ENCODE measurements at regions not wholly inside any gene's neighbourhood (a gene's known extent, or its start where the extent isn't known, plus 50 kb on each side); places are given as distances from the start of the nearest gene placed in this dataset.

DNA sequence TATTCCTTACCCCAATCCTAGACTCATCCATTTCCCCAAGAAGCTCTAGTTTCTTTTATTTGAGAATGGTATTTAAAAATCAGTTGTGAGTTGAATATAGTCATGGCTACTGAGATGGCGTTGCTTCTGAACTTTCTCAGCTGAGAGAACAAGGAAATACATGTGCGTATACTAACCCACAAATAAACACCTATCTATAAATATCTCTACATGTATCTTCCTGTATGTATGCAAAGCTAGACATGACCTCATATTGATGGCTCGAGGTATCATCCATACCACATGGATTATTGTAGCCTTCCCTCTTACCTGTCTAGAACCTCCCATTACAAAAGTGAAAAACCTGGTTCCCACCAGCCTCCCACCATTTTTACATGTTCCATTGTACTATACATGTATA, 141.0 kb downstream of the UFM1 start:
- no peak overlapping the region for H3K27ac ChIP-seq (ENCODE audit: low read length)
- no peaks in the 10 kb centered on the region for H3K9me2 ChIP-seq (replicated peaks; ENCODE audit: insufficient read depth, low read length)
- H3K27me3 ChIP-seq (ENCODE audit: low read length) = no peaks in the 10 kb centered on the region
- no peaks in the 10 kb centered on the region for H3K79me2 ChIP-seq (ENCODE audit: low read length)
- H3K9ac ChIP-seq (ENCODE audit: low read length) = no peak overlapping the region
- H3K4me2 ChIP-seq (ENCODE audit: low read depth, low read length, poor library complexity, severe bottlenecking) = no peak overlapping the region
- H3K36me3 ChIP-seq (ENCODE audit: insufficient read depth, low read length) = no peaks in the 10 kb centered on the region
- no peak for DNase-seq
- H3K4me3 ChIP-seq (ENCODE audit: low read length) = no peak overlapping the region
- no peaks in the 10 kb centered on the region for H3K9me3 ChIP-seq (ENCODE audit: low read length)
- H3K4me1 ChIP-seq (ENCODE audit: low read length) = no peaks in the 10 kb centered on the region
- H4K20me1 ChIP-seq (ENCODE audit: insufficient read depth, low read depth, low read length) = no peaks in the 10 kb centered on the region
- no peak overlapping the region for H2AFZ ChIP-seq (ENCODE audit: low read length)

DNA sequence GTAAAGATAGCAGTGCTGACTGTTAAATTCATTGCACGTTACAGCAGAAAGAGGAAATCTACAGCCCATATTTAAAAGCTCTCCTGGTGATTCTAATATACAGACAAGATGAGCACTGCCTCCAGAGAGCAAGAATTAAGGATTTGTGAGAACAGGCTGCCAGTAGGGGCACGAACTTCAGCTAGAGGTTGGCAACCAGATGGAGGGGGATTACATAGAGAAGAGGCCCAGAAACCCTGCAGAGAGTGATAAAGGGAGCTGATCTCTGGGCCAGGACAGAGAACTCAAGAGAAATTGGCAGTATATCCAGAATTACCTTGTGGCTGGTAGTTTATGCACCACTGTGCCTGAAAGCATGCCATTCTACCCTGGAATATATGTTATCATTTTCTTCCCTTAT, 144.8 kb downstream of the UFM1 start:
- H3K36me3 ChIP-seq (ENCODE audit: insufficient read depth, low read length) = no peaks in the 10 kb centered on the region

GRCh38 chr13:38496917-38497316, 147.3 kb downstream of the UFM1 start:
- H3K27me3 ChIP-seq (ENCODE audit: low read length) = no peaks in the 10 kb centered on the region
- no peaks in the 10 kb centered on the region; the same call in 1 of the 2 replicates for H3K9me3 ChIP-seq (ENCODE audit: low read length)
- no peak overlapping the region for H3K9ac ChIP-seq (ENCODE audit: low read length)
- no peak for DNase-seq
- no peaks in the 10 kb centered on the region for H3K9me2 ChIP-seq (replicated peaks; ENCODE audit: insufficient read depth, low read length)
- H3K36me3 ChIP-seq (ENCODE audit: insufficient read depth, low read length) = no peaks in the 10 kb centered on the region
- no peak overlapping the region for H2AFZ ChIP-seq (ENCODE audit: low read length)
- no peak overlapping the region for H3K27ac ChIP-seq (ENCODE audit: low read length)
- H3K79me2 ChIP-seq (ENCODE audit: low read length) = no peaks in the 10 kb centered on the region
- H4K20me1 ChIP-seq (ENCODE audit: insufficient read depth, low read depth, low read length) = no peaks in the 10 kb centered on the region
- no peaks in the 10 kb centered on the region for H3K4me1 ChIP-seq (ENCODE audit: low read length)
- H3K4me3 ChIP-seq (ENCODE audit: low read length) = no peak overlapping the region
- H3K4me2 ChIP-seq (ENCODE audit: low read depth, low read length, poor library complexity, severe bottlenecking) = no peak overlapping the region

More for the DNA sequence above, 144.8 kb downstream of the UFM1 start:
- no peak overlapping the region for H3K9ac ChIP-seq (ENCODE audit: low read length)
- H3K4me2 ChIP-seq (ENCODE audit: low read depth, low read length, poor library complexity, severe bottlenecking) = no peak overlapping the region
- H3K79me2 ChIP-seq (ENCODE audit: low read length) = no peaks in the 10 kb centered on the region
- no peaks in the 10 kb centered on the region for H3K4me1 ChIP-seq (ENCODE audit: low read length)
- no peaks in the 10 kb centered on the region for H3K27me3 ChIP-seq (ENCODE audit: low read length)
- no peaks in the 10 kb centered on the region for H3K9me2 ChIP-seq (replicated peaks; ENCODE audit: insufficient read depth, low read length)
- DNase-seq = no peak
- no peaks in the 10 kb centered on the region for H3K9me3 ChIP-seq (ENCODE audit: low read length)
- H2AFZ ChIP-seq (ENCODE audit: low read length) = no peak overlapping the region
- H3K27ac ChIP-seq (ENCODE audit: low read length) = no peak overlapping the region
- H3K4me3 ChIP-seq (ENCODE audit: low read length) = no peak overlapping the region
- no peaks in the 10 kb centered on the region for H4K20me1 ChIP-seq (ENCODE audit: insufficient read depth, low read depth, low read length)

DNA sequence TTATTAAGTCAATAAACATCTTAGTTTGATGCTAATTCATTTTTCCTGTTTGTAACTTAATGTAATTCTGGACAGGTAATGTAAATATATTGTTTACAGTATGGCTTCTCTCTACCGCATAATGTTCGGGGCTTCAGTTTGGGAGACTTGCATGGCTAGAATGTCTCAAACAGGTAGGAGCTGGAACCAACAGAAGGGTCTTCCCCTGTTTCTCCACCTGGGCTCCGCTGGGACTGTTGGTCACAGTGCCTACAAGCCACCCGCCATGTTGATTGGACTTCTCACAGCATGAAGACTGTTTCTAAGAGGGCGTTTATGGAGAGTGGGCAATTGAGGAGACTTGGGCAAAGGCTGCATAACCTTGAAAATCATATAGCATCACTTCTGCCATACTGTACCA, 148.6 kb downstream of the UFM1 start:
- H3K4me1 ChIP-seq (ENCODE audit: low read length) = no peaks in the 10 kb centered on the region
- no peak overlapping the region for H2AFZ ChIP-seq (ENCODE audit: low read length)
- no peak overlapping the region for H3K4me3 ChIP-seq (ENCODE audit: low read length)
- no peaks in the 10 kb centered on the region for H3K9me2 ChIP-seq (replicated peaks; ENCODE audit: insufficient read depth, low read length)
- H3K36me3 ChIP-seq (ENCODE audit: insufficient read depth, low read length) = no peaks in the 10 kb centered on the region
- no peaks in the 10 kb centered on the region for H3K27me3 ChIP-seq (ENCODE audit: low read length)
- no peak overlapping the region for H3K4me2 ChIP-seq (ENCODE audit: low read depth, low read length, poor library complexity, severe bottlenecking)
- no peaks in the 10 kb centered on the region for H3K79me2 ChIP-seq (ENCODE audit: low read length)
- H3K9ac ChIP-seq (ENCODE audit: low read length) = no peak overlapping the region
- H4K20me1 ChIP-seq (ENCODE audit: insufficient read depth, low read depth, low read length) = no peaks in the 10 kb centered on the region
- no peaks in the 10 kb centered on the region; the same call in 1 of the 2 replicates for H3K9me3 ChIP-seq (ENCODE audit: low read length)
- no peak for DNase-seq
- no peak overlapping the region for H3K27ac ChIP-seq (ENCODE audit: low read length)

DNA sequence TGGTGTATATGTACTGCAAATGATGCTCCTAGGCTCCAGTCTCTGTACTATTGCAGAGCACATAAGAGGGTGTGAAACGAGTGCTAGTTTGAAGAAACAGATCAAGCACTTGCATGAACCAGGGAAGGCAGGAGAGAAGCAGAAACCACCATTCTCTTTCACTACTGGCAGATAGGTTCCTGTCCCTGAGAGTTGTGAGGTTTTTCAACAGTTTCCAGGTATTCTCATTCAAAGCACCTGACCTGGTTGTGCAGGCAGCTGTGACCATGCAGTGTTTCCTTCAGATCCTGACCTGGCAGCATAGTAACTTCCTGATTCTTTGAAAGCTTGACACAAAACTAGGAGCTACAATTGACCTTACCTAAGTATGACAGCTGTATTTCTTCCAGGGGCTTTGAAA, 164.9 kb downstream of the UFM1 start:
- Histone ChIP-seq H3K36me3 (ENCODE audit: insufficient read depth, low read length) (no peaks in the 10 kb centered on the region), H3K9me2 (replicated peaks; ENCODE audit: insufficient read depth, low read length) (no peaks in the 10 kb centered on the region), H3K27ac (ENCODE audit: low read length) (no peak overlapping the region), H3K9me3 (ENCODE audit: low read length) (no peaks in the 10 kb centered on the region), H3K4me1 (ENCODE audit: low read length) (no peaks in the 10 kb centered on the region), H4K20me1 (ENCODE audit: insufficient read depth, low read depth, low read length) (no peaks in the 10 kb centered on the region), H3K4me3 (ENCODE audit: low read length) (no peak overlapping the region), H2AFZ (ENCODE audit: low read length) (no peak overlapping the region), H3K79me2 (ENCODE audit: low read length) (no peaks in the 10 kb centered on the region), H3K27me3 (ENCODE audit: low read length) (no peaks in the 10 kb centered on the region), H3K4me2 (ENCODE audit: low read depth, low read length, poor library complexity, severe bottlenecking) (no peak overlapping the region), H3K9ac (ENCODE audit: low read length) (no peak overlapping the region)
- DNase-seq = no peak

DNA sequence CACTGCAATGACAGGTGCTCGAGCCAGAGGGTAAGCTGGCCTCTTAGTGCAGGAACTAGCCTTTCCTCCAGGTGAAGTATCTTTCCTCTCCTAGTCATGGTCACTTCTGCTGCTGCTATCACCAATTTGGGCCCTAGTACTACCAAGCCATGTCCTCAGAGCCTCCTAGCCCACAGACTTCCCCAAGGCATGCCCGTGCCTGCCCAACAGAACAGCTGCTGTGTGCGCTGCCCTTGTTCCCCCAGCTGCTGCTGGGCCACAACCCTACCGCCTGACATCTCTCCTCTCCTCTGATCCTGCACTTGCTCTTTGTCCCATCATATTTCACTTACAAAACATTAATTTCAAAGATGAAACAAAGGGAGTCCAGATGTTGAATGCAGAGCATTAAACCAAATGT, 168.5 kb upstream of the FREM2 start:
- Histone ChIP-seq H4K20me1 (ENCODE audit: insufficient read depth, low read depth, low read length) (no peaks in the 10 kb centered on the region), H3K4me2 (ENCODE audit: low read depth, low read length, poor library complexity, severe bottlenecking) (no peak overlapping the region), H3K9ac (ENCODE audit: low read length) (no peak overlapping the region), H3K79me2 (ENCODE audit: low read length) (no peaks in the 10 kb centered on the region), H3K27ac (ENCODE audit: low read length) (no peak overlapping the region), H3K36me3 (ENCODE audit: insufficient read depth, low read length) (no peaks in the 10 kb centered on the region), H3K4me1 (ENCODE audit: low read length) (no peaks in the 10 kb centered on the region), H3K9me3 (ENCODE audit: low read length) (no peaks in the 10 kb centered on the region), H3K27me3 (ENCODE audit: low read length) (no peaks in the 10 kb centered on the region), H3K4me3 (ENCODE audit: low read length) (no peak overlapping the region), H3K9me2 (replicated peaks; ENCODE audit: insufficient read depth, low read length) (no peaks in the 10 kb centered on the region), H2AFZ (ENCODE audit: low read length) (no peak overlapping the region)
- DNase-seq = no peak

DNA sequence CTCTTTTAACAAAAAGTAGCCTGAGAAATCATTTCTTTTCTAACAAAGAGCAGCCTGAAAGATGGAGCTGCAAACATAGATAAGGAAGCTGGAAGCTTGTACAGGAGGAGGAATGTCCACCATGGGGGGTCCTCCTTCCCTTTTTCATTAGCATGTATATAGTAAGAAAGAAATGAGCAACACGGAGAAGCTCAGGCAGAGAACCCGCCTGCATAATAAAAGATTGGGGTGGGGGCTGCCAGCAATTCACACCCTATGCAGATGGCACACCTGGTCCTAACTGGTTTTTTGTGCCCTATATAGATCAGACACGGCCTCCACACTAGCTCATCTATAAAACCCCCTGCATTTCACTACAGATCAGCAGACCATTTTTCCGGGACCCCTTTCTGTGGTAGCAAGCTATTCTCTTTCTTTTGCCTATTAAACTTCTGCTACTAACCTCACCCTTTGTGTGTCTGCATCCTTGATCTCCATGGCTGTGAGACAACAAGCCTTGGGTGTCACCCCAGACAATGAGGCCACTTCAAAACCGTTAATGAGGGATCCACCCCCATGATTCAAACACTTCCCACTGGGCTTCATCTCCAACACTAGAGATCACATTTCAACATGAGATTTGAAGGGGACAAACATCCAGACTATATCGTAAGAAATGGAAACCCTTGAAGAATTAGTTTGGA, 167.5 kb upstream of the FREM2 start:
- Histone ChIP-seq H3K4me2 (ENCODE audit: low read depth, low read length, poor library complexity, severe bottlenecking) (no peak overlapping the region), H3K9me3 (ENCODE audit: low read length) (no peaks in the 10 kb centered on the region), H3K4me3 (ENCODE audit: low read length) (no peak overlapping the region), H3K36me3 (ENCODE audit: insufficient read depth, low read length) (no peaks in the 10 kb centered on the region), H4K20me1 (ENCODE audit: insufficient read depth, low read depth, low read length) (no peaks in the 10 kb centered on the region), H3K79me2 (ENCODE audit: low read length) (no peaks in the 10 kb centered on the region), H3K27me3 (ENCODE audit: low read length) (no peaks in the 10 kb centered on the region), H3K27ac (ENCODE audit: low read length) (no peak overlapping the region), H2AFZ (ENCODE audit: low read length) (no peak overlapping the region), H3K4me1 (ENCODE audit: low read length) (no peaks in the 10 kb centered on the region), H3K9ac (ENCODE audit: low read length) (no peak overlapping the region), H3K9me2 (replicated peaks; ENCODE audit: insufficient read depth, low read length) (no peaks in the 10 kb centered on the region)
- DNase-seq = no peak

DNA sequence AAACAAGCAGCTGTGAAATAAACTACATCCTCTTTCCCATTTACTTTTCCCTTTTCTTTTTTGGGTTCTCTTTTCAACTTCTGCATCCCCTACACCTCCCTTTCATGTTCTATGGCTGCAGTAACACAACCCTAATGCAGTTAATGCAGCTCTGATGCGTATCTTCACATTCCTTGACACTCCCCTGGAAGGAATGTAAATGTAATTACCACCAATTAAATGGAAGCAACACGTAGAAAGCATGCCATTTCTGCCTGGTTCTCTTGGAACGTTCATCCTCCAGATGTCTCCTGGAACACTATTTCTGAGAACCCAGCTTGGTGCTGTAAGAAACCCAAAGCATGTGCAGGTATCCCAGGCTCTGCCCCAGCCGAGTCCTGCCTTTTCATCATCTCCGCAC, 166.8 kb upstream of the FREM2 start:
- Histone ChIP-seq H3K27me3 (ENCODE audit: low read length) (no peaks in the 10 kb centered on the region), H3K4me3 (ENCODE audit: low read length) (no peak overlapping the region), H3K4me2 (ENCODE audit: low read depth, low read length, poor library complexity, severe bottlenecking) (no peak overlapping the region), H3K27ac (ENCODE audit: low read length) (no peak overlapping the region), H3K79me2 (ENCODE audit: low read length) (no peaks in the 10 kb centered on the region), H3K36me3 (ENCODE audit: insufficient read depth, low read length) (no peaks in the 10 kb centered on the region), H3K4me1 (ENCODE audit: low read length) (no peaks in the 10 kb centered on the region), H3K9me3 (ENCODE audit: low read length) (no peaks in the 10 kb centered on the region), H3K9me2 (replicated peaks; ENCODE audit: insufficient read depth, low read length) (no peaks in the 10 kb centered on the region), H3K9ac (ENCODE audit: low read length) (no peak overlapping the region), H4K20me1 (ENCODE audit: insufficient read depth, low read depth, low read length) (no peaks in the 10 kb centered on the region), H2AFZ (ENCODE audit: low read length) (no peak overlapping the region)
- no peak for DNase-seq

GRCh38 chr13:38527140-38527539, 159.7 kb upstream of the FREM2 start:
- Histone ChIP-seq H4K20me1 (ENCODE audit: insufficient read depth, low read depth, low read length) (no peaks in the 10 kb centered on the region), H3K27ac (ENCODE audit: low read length) (no peak overlapping the region), H3K36me3 (ENCODE audit: insufficient read depth, low read length) (no peaks in the 10 kb centered on the region), H3K79me2 (ENCODE audit: low read length) (no peaks in the 10 kb centered on the region), H3K4me1 (ENCODE audit: low read length) (peaks cover 8% of the 10 kb centered on the region), H3K9ac (ENCODE audit: low read length) (no peak overlapping the region), H3K27me3 (ENCODE audit: low read length) (no peaks in the 10 kb centered on the region), H3K9me3 (ENCODE audit: low read length) (no peaks in the 10 kb centered on the region), H2AFZ (ENCODE audit: low read length) (no peak overlapping the region), H3K9me2 (replicated peaks; ENCODE audit: insufficient read depth, low read length) (no peaks in the 10 kb centered on the region), H3K4me2 (ENCODE audit: low read depth, low read length, poor library complexity, severe bottlenecking) (no peak overlapping the region), H3K4me3 (ENCODE audit: low read length) (no peak overlapping the region)
- no peak for DNase-seq
